ENCODE measurements at regions not wholly inside any gene's neighbourhood (a gene's known extent, or its start where the extent isn't known, plus 50 kb on each side); places are given as distances from the start of the nearest gene placed in this dataset.
"Not testable (repeated sequence)": the region's sequence is repeated elsewhere in the genome, so short reads cannot be mapped to it uniquely, and the experiment has no call there.

- H3K4me3 ChIP-seq (ENCODE audit: low read depth, low read length): no peak overlapping the region
- ChIA-PET CTCF (no interaction called here), POLR2A (no interaction called here)
- TF ChIP-seq CTCF (IDR thresholded peaks at IDR 0.05; ENCODE audit: insufficient read depth, low read length, missing control alignments): no peak
- no peak for DNase-seq (ENCODE audit: low read depth, low spot score)
These were observed 138.8 kb downstream of the SNRPN start for GRCh38 chr15:25093455-25094029.

GRCh38 chr15:25094066-25094465 is 139.3 kb downstream of the SNRPN start:
- no peak overlapping the region for H3K4me3 ChIP-seq (ENCODE audit: low read depth, low read length)
- no peak for TF ChIP-seq CTCF (IDR thresholded peaks at IDR 0.05; ENCODE audit: insufficient read depth, low read length, missing control alignments)
- DNase-seq (ENCODE audit: low read depth, low spot score): no peak
- POLR2A ChIA-PET: no interaction called here
- CTCF ChIA-PET: no interaction called here

GRCh38 chr15:25094519-25094918 is 139.7 kb downstream of the SNRPN start:
- CTCF ChIA-PET: no interaction called here
- H3K4me3 ChIP-seq (ENCODE audit: low read depth, low read length): no peak overlapping the region
- DNase-seq (ENCODE audit: low read depth, low spot score): no peak
- no peak for TF ChIP-seq CTCF (IDR thresholded peaks at IDR 0.05; ENCODE audit: insufficient read depth, low read length, missing control alignments)
- POLR2A ChIA-PET: no interaction called here

- no peak overlapping the region for H3K4me3 ChIP-seq (ENCODE audit: low read depth, low read length)
- ChIA-PET CTCF (no interaction called here), POLR2A (no interaction called here)
- TF ChIP-seq CTCF (IDR thresholded peaks at IDR 0.05; ENCODE audit: insufficient read depth, low read length, missing control alignments): no peak
- DNase-seq (ENCODE audit: low read depth, low spot score): no peak
These were observed 140.4 kb downstream of the SNRPN start for GRCh38 chr15:25095179-25095578.

- CTCF ChIA-PET, POLR2A ChIA-PET: not testable (repeated sequence)
These were observed 145.2 kb downstream of the SNRPN start for GRCh38 chr15:25099966-25100365.

GRCh38 chr15:25106209-25106608 is 151.4 kb downstream of the SNRPN start:
- no peak for DNase-seq (ENCODE audit: low read depth, low spot score)
- POLR2A ChIA-PET: no interaction called here
- CTCF ChIA-PET: no interaction called here
- no peak overlapping the region for H3K4me3 ChIP-seq (ENCODE audit: low read depth, low read length)
- TF ChIP-seq CTCF (IDR thresholded peaks at IDR 0.05; ENCODE audit: insufficient read depth, low read length, missing control alignments): no peak

More at GRCh38 chr15:25099966-25100365, 145.2 kb downstream of the SNRPN start:
- not testable (repeated sequence) for H3K4me3 ChIP-seq (ENCODE audit: low read depth, low read length); DNase-seq (ENCODE audit: low read depth, low spot score)

- POLR2A ChIA-PET: no interaction called here
- CTCF ChIA-PET: interaction anchor here (0.8 to 3.5 kb wide), 2 partner anchors 363 to 368 kb away, joined by 3 to 19 read pairs; no protein-coding TSS in a partner anchor
- no peak overlapping the region for H3K4me3 ChIP-seq (ENCODE audit: low read depth, low read length)
- DNase-seq (ENCODE audit: low read depth, low spot score): no peak
- TF ChIP-seq CTCF (IDR thresholded peaks at IDR 0.05; ENCODE audit: insufficient read depth, low read length, missing control alignments): no peak
These were observed 179.0 kb downstream of the SNRPN start for GRCh38 chr15:25133804-25134203.
